Activated B cell treated with CpG ODN at 0.5 μM for 24 hours (primary cell): ENCODE measurements at regions not wholly inside any gene's neighbourhood (a gene's known extent, or its start where the extent isn't known, plus 50 kb on each side); places are given as distances from the start of the nearest gene placed in this dataset.

ENCODE experiments used
- ATAC-seq: fragments of 200-7000 bp; cut with Tn5 transposase; one replicate; pipeline ENCODE4 v1.10.0; 2021; ENCODE audit warnings: low read depth, mild to moderate bottlenecking, moderate library complexity
- CTCF ChIA-PET: fragments of 350-600 bp; sonication (Branson Sonifier 250); formaldehyde crosslinking; loops from one replicate; lab custom pipeline; 2021; ENCODE audit warnings: antibody characterized with exemption; lab: Charles Lee
- POLR2A ChIA-PET: fragments of 350-600 bp; sonication (Branson Sonifier 250); formaldehyde crosslinking; loops from one replicate; lab custom pipeline; 2021; ENCODE audit warnings: antibody characterized with exemption; lab: Charles Lee
- DNase-seq: peaks from one replicate; pipeline ENCODE4 v3.0.0; 2022
- H3K27ac Mint-ChIP-seq: one replicate; pipeline ENCODE4 v1.8.0; 2020; ENCODE audit warnings: mixed read lengths
- H3K27me3 Mint-ChIP-seq: one replicate; pipeline ENCODE4 v1.8.0; 2021; ENCODE audit warnings: mixed read lengths
- H3K36me3 Mint-ChIP-seq: one replicate; pipeline ENCODE4 v1.8.0; 2021; ENCODE audit warnings: low read depth, mixed read lengths
- H3K4me1 Mint-ChIP-seq: one replicate; pipeline ENCODE4 v1.8.0; 2021; ENCODE audit warnings: mixed read lengths
- H3K4me3 Mint-ChIP-seq: one replicate; pipeline ENCODE4 v1.8.0; 2020; ENCODE audit warnings: mild to moderate bottlenecking, mixed read lengths
- H3K9me3 Mint-ChIP-seq: one replicate; pipeline ENCODE4 v1.8.0; 2020; ENCODE audit warnings: mixed read lengths
- intact Hi-C: fragments of 100-400 bp; cut with micrococcal nuclease; formaldehyde crosslinking; loops from one replicate; pipeline ENCODE4 v1.15.1; 2024
- TF ChIP-seq, protein P1 (sequence below): fragments of 200-600 bp; IDR thresholded peaks from one replicate; pipeline ENCODE4 v1.8.0; 2022; ENCODE audit warnings: antibody characterized with exemption, mild to moderate bottlenecking

DNA sequence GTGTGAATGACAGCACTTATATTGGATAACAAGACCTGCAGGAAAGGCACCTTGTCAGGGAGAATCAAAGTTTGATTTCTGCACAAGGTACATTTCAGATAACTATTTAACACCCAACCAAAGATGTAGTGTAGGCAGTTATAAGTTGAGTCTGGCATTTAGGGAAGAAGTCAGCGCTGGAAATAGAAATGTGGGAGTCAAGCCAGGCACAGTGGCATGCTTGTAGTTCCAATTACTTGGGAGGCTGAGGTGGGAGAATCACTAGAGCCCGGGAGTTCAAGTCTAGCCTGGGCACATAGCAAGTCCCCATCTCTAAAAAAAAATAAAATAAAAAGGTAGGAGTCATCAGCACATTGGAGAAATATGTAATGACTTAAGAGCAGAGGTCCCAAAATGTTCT lies 295.1 kb downstream of the ZNF674 start:
- H3K27ac Mint-ChIP-seq = no peak overlapping the region
- no peak for ATAC-seq
- TF ChIP-seq, protein P1, sequence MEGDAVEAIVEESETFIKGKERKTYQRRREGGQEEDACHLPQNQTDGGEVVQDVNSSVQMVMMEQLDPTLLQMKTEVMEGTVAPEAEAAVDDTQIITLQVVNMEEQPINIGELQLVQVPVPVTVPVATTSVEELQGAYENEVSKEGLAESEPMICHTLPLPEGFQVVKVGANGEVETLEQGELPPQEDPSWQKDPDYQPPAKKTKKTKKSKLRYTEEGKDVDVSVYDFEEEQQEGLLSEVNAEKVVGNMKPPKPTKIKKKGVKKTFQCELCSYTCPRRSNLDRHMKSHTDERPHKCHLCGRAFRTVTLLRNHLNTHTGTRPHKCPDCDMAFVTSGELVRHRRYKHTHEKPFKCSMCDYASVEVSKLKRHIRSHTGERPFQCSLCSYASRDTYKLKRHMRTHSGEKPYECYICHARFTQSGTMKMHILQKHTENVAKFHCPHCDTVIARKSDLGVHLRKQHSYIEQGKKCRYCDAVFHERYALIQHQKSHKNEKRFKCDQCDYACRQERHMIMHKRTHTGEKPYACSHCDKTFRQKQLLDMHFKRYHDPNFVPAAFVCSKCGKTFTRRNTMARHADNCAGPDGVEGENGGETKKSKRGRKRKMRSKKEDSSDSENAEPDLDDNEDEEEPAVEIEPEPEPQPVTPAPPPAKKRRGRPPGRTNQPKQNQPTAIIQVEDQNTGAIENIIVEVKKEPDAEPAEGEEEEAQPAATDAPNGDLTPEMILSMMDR = no peak
- no peaks in the 10 kb centered on the region for H3K27me3 Mint-ChIP-seq
- no peaks in the 10 kb centered on the region for H3K36me3 Mint-ChIP-seq
- intact Hi-C loops = no loop called here
- no peaks in the 10 kb centered on the region for H3K9me3 Mint-ChIP-seq
- H3K4me1 Mint-ChIP-seq = peaks cover 6% of the 10 kb centered on the region
- no peak overlapping the region for H3K4me3 Mint-ChIP-seq
- ChIA-PET POLR2A (no interaction called here), CTCF (no interaction called here)
- no peak for DNase-seq

DNA sequence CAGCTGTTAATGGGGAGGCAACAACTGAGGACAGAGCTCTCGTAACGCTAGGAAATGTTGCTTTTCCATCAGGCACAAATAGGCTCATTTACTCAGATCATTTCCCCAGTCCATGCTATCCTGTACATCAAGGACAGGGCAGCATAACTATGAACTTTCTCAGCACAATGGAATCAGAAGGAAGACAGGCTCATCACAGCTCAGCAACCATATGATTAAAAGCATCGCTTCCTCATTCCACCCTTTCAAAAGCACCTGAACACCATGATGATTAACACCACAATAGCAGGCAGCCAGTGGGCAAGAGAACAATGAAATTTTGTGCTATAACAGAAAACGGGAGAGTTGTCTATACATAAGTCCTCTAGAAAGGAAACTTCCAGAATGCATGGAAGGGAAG lies 297.8 kb downstream of the ZNF674 start:
- ATAC-seq (no peak), DNase-seq (no peak)
- TF ChIP-seq, protein P1 = no peak
- ChIA-PET CTCF (no interaction called here), POLR2A (no interaction called here)
- H3K27ac Mint-ChIP-seq = no peak overlapping the region
- intact Hi-C loops = no loop called here
- H3K36me3 Mint-ChIP-seq = no peaks in the 10 kb centered on the region
- no peak overlapping the region for H3K4me3 Mint-ChIP-seq
- no peaks in the 10 kb centered on the region for H3K27me3 Mint-ChIP-seq
- no peaks in the 10 kb centered on the region for H3K4me1 Mint-ChIP-seq
- no peaks in the 10 kb centered on the region for H3K9me3 Mint-ChIP-seq

GRCh38 chrX:46244451-46244850 lies 300.8 kb downstream of the ZNF674 start:
- no peak overlapping the region for H3K27ac Mint-ChIP-seq
- H3K36me3 Mint-ChIP-seq = no peaks in the 10 kb centered on the region
- TF ChIP-seq, protein P1 = no peak
- DNase-seq (no peak), ATAC-seq (no peak)
- no peaks in the 10 kb centered on the region for H3K9me3 Mint-ChIP-seq
- intact Hi-C loops = no loop called here
- ChIA-PET POLR2A (no interaction called here), CTCF (no interaction called here)
- no peaks in the 10 kb centered on the region for H3K27me3 Mint-ChIP-seq
- no peaks in the 10 kb centered on the region for H3K4me1 Mint-ChIP-seq
- no peak overlapping the region for H3K4me3 Mint-ChIP-seq

DNA sequence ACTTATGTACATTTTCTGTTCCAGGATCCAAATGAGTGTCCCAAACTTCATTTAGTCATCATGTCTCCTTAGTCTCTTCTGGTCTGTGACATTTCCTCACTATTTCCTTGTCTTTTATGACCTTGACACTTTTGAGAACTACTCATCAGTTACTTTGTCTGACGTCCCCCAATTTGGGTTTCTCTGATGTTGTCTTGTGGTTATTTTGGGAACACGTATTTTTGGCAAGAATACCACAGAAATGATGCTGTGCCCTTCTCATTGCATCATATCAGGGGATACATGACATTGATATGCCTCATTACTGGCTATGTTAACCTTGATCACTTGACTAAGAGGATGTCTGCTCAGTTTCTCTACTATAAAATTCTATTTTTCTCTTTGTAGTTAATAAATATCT lies 308.8 kb downstream of the ZNF674 start:
- Mint-ChIP-seq H3K4me1 (no peaks in the 10 kb centered on the region), H3K9me3 (no peaks in the 10 kb centered on the region), H3K27me3 (no peaks in the 10 kb centered on the region), H3K36me3 (no peaks in the 10 kb centered on the region), H3K4me3 (no peak overlapping the region), H3K27ac (no peak overlapping the region)
- intact Hi-C loops = no loop called here
- TF ChIP-seq, protein P1 = no peak
- DNase-seq (no peak), ATAC-seq (no peak)
- ChIA-PET CTCF (no interaction called here), POLR2A (no interaction called here)

GRCh38 chrX:46235778-46236177 lies 309.4 kb downstream of the ZNF674 start:
- Mint-ChIP-seq H3K27me3 (no peaks in the 10 kb centered on the region), H3K4me1 (no peaks in the 10 kb centered on the region), H3K4me3 (no peak overlapping the region), H3K27ac (no peak overlapping the region), H3K36me3 (no peaks in the 10 kb centered on the region), H3K9me3 (no peaks in the 10 kb centered on the region)
- POLR2A ChIA-PET = no interaction called here
- DNase-seq (no peak), ATAC-seq (no peak)
- intact Hi-C loops = no loop called here
- TF ChIP-seq, protein P1 = no peak
- CTCF ChIA-PET = no interaction called here
